OCI-LY7 (cell line): ENCODE measurements at regions not wholly inside any gene's neighbourhood (a gene's known extent, or its start where the extent isn't known, plus 50 kb on each side); places are given as distances from the start of the nearest gene placed in this dataset.

ENCODE experiments used
- BruUV-seq: library from RNA; stranded (reverse); fragments of 400-500 nt; replicated peaks from 2 replicates; lab custom pipeline; 2021; lab: Mats Ljungman, UMichigan
- CTCF ChIA-PET: fragments of 300-600 bp; sonication (Branson Sonifier 250); formaldehyde crosslinking; loops from one replicate; lab custom pipeline; 2022; ENCODE audit warnings: antibody characterized with exemption; ENCODE audit not compliant: unreplicated experiment; lab: Charles Lee
- POLR2A ChIA-PET: fragments of 300-600 bp; sonication (Branson Sonifier 250); formaldehyde crosslinking; loops from one replicate; lab custom pipeline; 2022; ENCODE audit warnings: antibody characterized with exemption; lab: Charles Lee
- DNase-seq: peaks from one replicate; pipeline ENCODE4 v3.0.0-alpha.2; 2015; ENCODE audit warnings: low spot score
- H2AFZ ChIP-seq: fragments of 200-600 bp; sonication (generic), shearing (Covaris generic); 2 replicates; pipeline ENCODE4 v1.6.1; 2014; ENCODE audit warnings: mild to moderate bottlenecking, antibody characterized with exemption, low read length, moderate library complexity
- H3K27ac ChIP-seq: fragments of 200-600 bp; sonication (generic); 2 replicates; pipeline ENCODE4 v1.5.1; 2014; ENCODE audit warnings: mixed run types, low read depth, mild to moderate bottlenecking, moderate library complexity, low read length, inconsistent platforms; ENCODE audit not compliant: poor library complexity, severe bottlenecking
- H3K36me3 ChIP-seq: fragments of 200-600 bp; sonication (generic); 2 replicates; pipeline ENCODE4 v1.6.1; 2014; ENCODE audit warnings: mild to moderate bottlenecking, antibody characterized with exemption, low read length, moderate library complexity, mixed read lengths; ENCODE audit not compliant: insufficient read depth
- H3K4me1 ChIP-seq: fragments of 200-600 bp; sonication (generic); 2 replicates; pipeline ENCODE4 v1.5.1; 2014; ENCODE audit warnings: mild to moderate bottlenecking, low read length; ENCODE audit not compliant: insufficient read depth, poor library complexity, severe bottlenecking
- H3K4me2 ChIP-seq: fragments of 200-600 bp; sonication (generic); 2 replicates; pipeline ENCODE4 v1.6.1; 2014; ENCODE audit warnings: mild to moderate bottlenecking, low read length
- H3K4me3 ChIP-seq: fragments of 200-600 bp; sonication (generic); 2 replicates; pipeline ENCODE4 v1.5.1; 2014; ENCODE audit warnings: mild to moderate bottlenecking, low read depth, low read length; ENCODE audit not compliant: poor library complexity, severe bottlenecking
- H3K79me2 ChIP-seq: fragments of 200-600 bp; sonication (generic); 2 replicates; pipeline ENCODE4 v1.6.1; 2016; ENCODE audit warnings: low read depth, mild to moderate bottlenecking, low read length, moderate library complexity, mixed read lengths; ENCODE audit not compliant: insufficient read depth
- H3K9me2 ChIP-seq: fragments of 200-600 bp; sonication (generic); 2 replicates; pipeline ENCODE4 v1.6.1; 2016; ENCODE audit warnings: mild to moderate bottlenecking, low read length, mixed read lengths; ENCODE audit not compliant: insufficient read depth
- H3K9me3 ChIP-seq: fragments of 200-600 bp; sonication (generic); 2 replicates; pipeline ENCODE4 v1.6.1; 2014; ENCODE audit warnings: mild to moderate bottlenecking, mixed run types, low read length, mixed read lengths
- H4K20me1 ChIP-seq: fragments of 200-600 bp; sonication (generic); 2 replicates; pipeline ENCODE4 v1.6.1; 2014; ENCODE audit warnings: mild to moderate bottlenecking, antibody characterized with exemption, low read length, moderate library complexity, mixed read lengths; ENCODE audit not compliant: insufficient read depth
- CTCF ChIP-seq: fragments of 200-600 bp; sonication (generic); conservative IDR thresholded peaks from 2 replicates; pipeline ENCODE4 v1.5.1; 2014; ENCODE audit warnings: mild to moderate bottlenecking, antibody characterized with exemption, low read length, moderate library complexity, mixed read lengths
- EZH2phosphoT487 ChIP-seq: fragments of 200-600 bp; sonication (generic); IDR thresholded peaks from 2 replicates; pipeline ENCODE4 v1.6.1; 2018; ENCODE audit warnings: low read depth, borderline replicate concordance, mild to moderate bottlenecking, mixed run types, antibody characterized with exemption, low read length, moderate library complexity, mixed read lengths
- intact Hi-C: fragments of 100-400 bp; cut with micrococcal nuclease; formaldehyde crosslinking; loops from one replicate; pipeline ENCODE4 v1.10.0; 2022; ENCODE audit not compliant: unreplicated experiment

GRCh38 chr4:115294717-115295116 is 181.3 kb upstream of the NDST4 start:
- H3K27ac ChIP-seq = no peak overlapping the region
- H4K20me1 ChIP-seq = no peaks in the 10 kb centered on the region
- H3K9me2 ChIP-seq = no peaks in the 10 kb centered on the region
- no TSS peak for BruUV-seq
- POLR2A ChIA-PET = interaction anchor here (0.8 kb wide), 1 partner anchor 11 kb away, joined by 4 read pairs; no protein-coding TSS in a partner anchor
- H3K4me1 ChIP-seq = peaks cover 15% of the 10 kb centered on the region
- intact Hi-C loops = no loop called here
- no peaks in the 10 kb centered on the region for H3K36me3 ChIP-seq
- CTCF ChIA-PET = no interaction called here
- no peaks in the 10 kb centered on the region for H3K9me3 ChIP-seq
- no peak overlapping the region for H3K4me2 ChIP-seq
- no peak overlapping the region for H2AFZ ChIP-seq
- TF ChIP-seq CTCF (no peak), EZH2phosphoT487 (no peak)
- no peaks in the 10 kb centered on the region for H3K79me2 ChIP-seq
- DNase-seq = no peak
- H3K4me3 ChIP-seq = no peak overlapping the region

- H2AFZ ChIP-seq = peak overlapping the region; percentile 87
- CTCF ChIA-PET = no interaction called here
- 0 out of 2 replicates have a peak overlapping the region, but pooled peaks have one; percentile 55 for H3K4me2 ChIP-seq
Observed at GRCh38 chr4:115293093-115293462, 179.7 kb upstream of the NDST4 start.

More at GRCh38 chr4:115293093-115293462, 179.7 kb upstream of the NDST4 start:
- Histone ChIP-seq H3K27ac (no peak overlapping the region), H3K4me3 (no peak overlapping the region), H3K36me3 (no peaks in the 10 kb centered on the region), H3K79me2 (no peaks in the 10 kb centered on the region), H3K9me2 (no peaks in the 10 kb centered on the region), H4K20me1 (no peaks in the 10 kb centered on the region), H3K4me1 (peaks cover 15% of the 10 kb centered on the region), H3K9me3 (no peaks in the 10 kb centered on the region)
- DNase-seq = no peak
- TF ChIP-seq CTCF (no peak), EZH2phosphoT487 (no peak)
- no TSS peak for BruUV-seq
- POLR2A ChIA-PET = no interaction called here
- intact Hi-C loops = no loop called here
